ENCODE measurements at regions not wholly inside any gene's neighbourhood (a gene's known extent, or its start where the extent isn't known, plus 50 kb on each side); places are given as distances from the start of the nearest gene placed in this dataset.
"Not testable (repeated sequence)": the region's sequence is repeated elsewhere in the genome, so short reads cannot be mapped to it uniquely, and the experiment has no call there.

DNA sequence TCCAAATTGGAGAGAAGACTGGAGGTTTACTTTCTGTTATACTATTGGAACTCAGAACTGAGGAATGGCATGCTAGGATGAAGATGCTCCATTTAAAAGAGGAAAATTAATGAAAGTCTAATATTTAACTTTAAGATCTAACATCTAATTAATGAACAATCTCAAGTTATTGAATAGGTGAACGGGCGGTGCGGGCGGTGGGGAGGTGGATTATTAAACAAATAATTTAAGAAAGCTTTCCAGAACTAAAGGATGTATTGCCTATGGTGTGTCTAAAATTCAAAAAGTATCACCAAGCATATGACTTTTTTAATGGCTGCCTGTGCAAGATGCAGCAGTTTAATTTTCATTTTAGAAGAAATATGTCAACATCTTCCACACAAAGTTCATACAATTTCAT is 1747.1 kb upstream of the SEL1L start:
- no peak for DNase-seq

DNA sequence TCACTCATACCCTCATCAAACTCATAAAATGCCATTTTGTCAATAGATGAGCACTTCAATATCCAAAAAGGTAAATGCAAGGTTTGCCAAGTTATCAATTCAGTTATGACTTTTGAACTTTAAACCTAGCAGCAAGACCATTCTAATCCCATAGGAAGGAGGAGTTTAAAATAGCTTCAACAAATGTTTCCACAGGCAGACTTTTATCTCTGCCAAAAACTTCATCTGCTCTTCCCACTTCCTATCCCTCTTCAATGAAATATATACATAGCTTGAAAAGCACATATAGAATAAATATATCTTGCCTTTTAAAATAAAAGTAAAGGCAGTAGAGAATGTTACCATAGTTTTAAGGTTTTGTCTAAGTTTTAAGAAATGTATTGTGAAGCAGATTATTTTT is 1749.1 kb upstream of the SEL1L start:
- DNase-seq: no peak

DNA sequence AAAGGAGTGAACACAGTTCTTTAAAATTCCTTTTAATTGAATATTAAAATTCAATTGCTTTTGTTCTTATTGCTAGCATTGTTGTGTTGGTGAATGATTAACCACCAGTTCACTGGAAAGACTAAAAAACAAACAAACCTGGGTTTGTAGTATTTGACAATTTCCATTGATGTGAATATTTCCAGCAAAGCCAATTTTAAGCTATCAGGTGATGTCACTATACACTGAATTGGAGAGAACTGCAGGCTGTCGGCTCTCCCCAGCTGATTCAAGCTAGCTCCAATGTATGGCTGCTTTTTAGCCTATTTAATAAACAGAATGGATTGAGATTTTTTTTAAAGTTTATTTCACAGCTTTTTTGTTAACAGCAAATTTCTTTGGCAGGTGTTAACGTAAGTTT is 1753.6 kb upstream of the SEL1L start:
- DNase-seq: no peak

DNA sequence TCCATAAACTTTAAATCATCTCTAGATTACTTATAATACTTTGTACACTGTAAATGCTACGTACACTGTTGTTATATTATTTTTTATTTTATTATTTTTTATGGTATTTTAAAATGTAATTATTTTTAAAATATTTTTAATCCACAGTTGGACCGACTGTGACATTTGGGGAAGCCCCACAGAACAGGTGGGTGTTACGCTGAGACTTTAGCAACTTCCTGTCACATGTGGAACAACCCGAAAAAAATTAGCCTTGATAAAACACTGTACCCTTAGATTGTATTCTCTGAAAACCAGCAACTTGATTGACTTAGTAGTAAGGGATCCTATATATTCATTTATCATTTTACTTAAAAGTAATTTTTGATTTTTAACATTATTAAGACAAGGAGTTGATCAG is 1755.7 kb upstream of the SEL1L start:
- no peak for DNase-seq

DNA sequence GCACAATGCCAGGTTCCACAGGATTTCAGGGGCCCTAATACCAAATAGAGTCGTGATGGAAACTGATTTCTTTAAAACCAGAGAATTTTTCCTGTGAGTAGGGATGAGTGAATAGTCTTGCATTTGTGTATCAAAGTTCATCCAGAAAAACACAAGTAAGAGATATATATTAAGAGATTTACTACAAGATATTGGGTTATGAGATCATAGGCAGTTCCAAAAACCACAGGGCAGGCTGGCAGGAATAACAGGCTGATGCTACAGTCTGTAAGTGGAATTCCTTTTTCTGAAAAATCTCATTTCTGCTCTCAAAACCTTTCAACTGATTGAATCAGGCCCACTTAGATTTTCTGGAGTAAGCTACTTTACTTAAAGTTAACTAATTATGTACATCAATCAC is 1756.2 kb upstream of the SEL1L start:
- DNase-seq: no peak

- DNase-seq: no peak
Measured at GRCh38 chr14:83290447-83290846, 1756.8 kb upstream of the SEL1L start.

GRCh38 chr14:83291714-83292113 is 1758.1 kb upstream of the SEL1L start:
- no peak for DNase-seq

DNA sequence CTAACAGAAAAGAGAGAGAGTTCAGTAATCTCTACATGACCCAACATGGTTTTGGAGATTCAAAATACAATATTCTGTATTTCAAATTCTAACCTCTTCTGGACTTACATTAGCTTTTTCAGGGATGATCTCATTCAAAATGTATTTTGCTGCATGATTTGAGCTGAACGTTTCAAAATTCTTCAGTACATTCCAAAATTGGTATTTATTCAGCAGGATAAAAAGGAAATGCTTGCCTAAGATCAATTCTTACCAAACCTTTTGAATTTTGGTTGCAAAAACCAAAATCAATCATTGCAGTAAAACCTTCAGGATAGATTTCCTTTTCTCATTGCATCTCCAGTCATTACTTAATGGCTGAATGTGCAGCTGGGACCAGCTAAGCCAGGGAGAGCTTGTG is 1761.3 kb upstream of the SEL1L start:
- no peak for DNase-seq

DNA sequence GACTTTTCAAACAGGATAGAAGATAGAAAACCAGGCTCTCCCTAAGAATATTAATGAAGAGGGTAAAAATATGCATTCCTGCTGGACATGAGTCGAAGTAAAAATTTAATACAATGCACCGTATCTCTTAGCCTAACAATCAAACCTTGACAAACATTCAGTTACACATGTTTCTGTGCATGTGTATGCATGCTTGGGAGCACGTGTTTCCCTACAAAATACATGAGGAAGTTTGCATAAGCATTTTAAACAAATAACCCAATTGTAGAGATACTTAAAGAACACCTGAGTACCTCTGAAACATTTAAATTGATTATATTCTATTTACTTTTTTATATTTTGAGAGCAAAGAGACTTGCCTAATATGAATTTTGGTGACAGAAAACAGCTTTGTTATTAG is 1763.7 kb upstream of the SEL1L start:
- DNase-seq: no peak

DNA sequence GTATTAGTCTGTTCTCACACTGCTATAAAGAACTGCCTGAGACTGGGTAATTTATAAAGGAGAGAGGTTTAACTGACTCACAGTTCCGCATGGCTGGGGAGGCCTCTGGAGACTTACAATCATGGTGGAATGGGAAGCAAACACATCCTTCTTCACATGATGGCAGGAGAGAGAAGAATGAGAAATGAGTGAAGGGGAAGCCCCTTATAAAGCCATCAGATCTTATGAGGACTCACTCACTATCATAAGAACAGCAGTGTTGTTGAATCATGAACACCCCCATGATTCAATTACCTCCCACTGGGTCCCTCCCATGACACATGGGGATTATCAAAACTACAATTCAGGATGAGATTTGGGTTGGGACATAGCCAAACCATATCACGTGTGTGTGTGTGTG is 1764.4 kb upstream of the SEL1L start:
- DNase-seq: not testable (repeated sequence)

GRCh38 chr14:83300476-83301064 is 1766.9 kb upstream of the SEL1L start:
- DNase-seq: no peak

GRCh38 chr14:83301791-83302190 is 1768.1 kb upstream of the SEL1L start:
- DNase-seq: no peak

- DNase-seq: no peak
Measured at GRCh38 chr14:83309211-83309610, 1775.6 kb upstream of the SEL1L start.

DNA sequence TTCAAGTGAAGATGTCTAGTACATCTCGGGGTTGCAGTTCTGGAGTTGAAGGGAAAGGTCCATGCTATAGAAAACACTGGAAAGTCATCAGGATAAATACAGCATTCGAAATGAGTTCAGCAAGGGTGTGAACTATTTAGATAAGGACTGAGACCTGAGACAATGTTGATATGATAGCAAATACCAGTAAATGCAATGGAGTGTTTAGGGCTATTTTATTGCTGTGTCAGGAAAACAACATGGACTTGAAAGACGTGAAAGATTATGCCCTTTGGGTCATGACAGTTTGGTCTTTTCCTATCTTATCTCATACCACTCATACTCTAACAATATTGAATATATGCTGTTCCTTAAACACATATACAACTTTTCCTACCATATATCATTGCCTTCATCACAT is 1776.2 kb upstream of the SEL1L start:
- DNase-seq: no peak

GRCh38 chr14:83312511-83312910 is 1778.9 kb upstream of the SEL1L start:
- no peak for DNase-seq

- no peak for DNase-seq
Measured at GRCh38 chr14:83314764-83315163, 1781.1 kb upstream of the SEL1L start.

DNA sequence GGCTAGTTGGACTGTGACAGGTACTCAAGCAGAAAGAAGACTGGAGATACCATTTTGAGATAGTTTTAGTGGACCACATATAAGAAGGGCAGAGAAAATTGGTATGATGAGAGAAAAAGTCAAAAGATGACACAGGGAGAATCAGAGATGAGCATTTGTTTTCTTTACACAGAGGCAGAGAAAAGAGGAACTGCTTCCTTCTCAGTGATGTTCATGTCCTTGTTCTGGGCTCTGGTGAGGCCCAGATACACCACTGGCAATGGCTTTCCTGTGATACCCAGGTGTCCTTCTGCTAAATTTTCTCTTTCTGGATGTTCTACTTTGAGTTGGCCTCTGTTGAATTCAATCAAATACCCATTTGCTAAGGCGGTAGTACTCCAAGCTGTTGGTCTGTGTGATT is 1782.7 kb upstream of the SEL1L start:
- no peak for DNase-seq

DNA sequence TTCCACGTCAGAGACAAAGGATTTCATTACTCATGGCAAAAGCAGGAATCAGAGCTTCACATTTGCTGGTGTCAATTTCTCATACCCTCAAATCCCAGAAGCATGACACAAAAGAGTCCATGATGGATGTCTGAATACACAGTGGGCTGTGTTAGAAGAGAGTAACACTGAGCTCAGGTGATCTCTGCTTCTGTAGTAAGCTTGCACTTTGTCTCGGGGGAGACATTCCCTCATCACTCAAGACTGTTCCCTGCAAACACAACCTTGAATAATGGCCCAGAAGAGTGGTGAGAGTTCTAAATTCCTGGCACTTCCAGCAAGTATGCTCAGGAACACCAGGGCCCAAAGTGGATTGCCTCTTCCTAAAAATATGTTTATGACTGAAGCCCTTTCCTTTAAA is 1787.2 kb upstream of the SEL1L start:
- no peak for DNase-seq

GRCh38 chr14:83331513-83331912 is 1797.9 kb upstream of the SEL1L start:
- no peak for DNase-seq

- DNase-seq: no peak
Measured at GRCh38 chr14:83342590-83342989, 1808.9 kb upstream of the SEL1L start.

DNA sequence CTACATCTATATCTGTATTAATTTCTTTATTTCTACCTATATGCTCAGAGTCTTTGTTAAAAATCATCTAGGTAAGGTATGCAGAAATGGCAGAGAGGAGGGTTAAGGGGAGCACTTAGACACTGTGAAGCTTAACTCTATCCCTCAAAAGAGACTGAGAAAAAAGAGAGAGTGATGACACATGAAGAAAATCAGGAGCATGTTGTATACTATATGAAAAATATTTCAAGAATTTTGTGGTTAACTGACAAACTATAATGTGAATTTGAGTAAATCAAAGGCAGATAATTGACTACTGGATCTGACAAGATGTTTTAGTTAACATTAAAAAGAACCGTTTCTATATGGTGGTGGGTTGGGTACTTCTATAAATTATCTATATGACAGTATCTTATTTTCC is 1814.2 kb upstream of the SEL1L start:
- no peak for DNase-seq

DNA sequence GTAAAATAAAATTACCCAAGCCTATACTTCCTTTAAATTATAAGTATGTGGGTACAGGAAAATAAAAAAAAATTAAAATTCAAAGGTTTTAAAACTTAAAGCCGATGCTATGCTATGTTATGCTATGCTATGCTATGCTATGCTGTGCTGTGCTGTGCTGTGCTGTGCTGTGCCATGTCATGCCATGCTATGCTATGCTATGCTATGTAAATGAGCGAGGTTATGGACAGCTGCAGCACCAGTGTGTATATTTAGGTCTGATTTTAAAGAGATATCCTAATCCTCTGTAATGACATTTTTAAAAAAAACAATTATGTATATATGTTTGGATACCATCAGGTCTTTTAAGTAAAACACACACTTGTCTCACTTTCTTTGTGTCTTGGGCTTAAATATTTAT is 1822.0 kb upstream of the SEL1L start:
- no peak for DNase-seq

DNA sequence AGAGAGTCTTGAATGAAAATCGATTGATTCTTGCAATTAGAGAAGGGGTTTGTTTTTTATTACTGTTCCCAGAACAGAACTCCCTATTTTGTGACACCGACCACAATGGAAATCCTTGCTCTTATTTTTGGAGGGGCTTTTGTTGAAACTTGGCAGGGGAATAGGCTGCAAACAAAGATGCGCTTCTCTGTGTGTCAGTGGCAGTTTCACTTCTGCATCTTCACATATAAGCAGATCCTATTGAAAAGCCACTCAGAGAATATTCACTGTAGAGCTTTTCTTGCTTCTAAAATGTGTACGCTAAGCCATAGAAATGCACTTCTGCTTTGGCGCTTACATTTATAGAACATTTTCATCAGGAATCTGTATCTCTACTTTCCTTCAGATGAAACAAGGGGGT is 1822.4 kb upstream of the SEL1L start:
- no peak for DNase-seq

DNA sequence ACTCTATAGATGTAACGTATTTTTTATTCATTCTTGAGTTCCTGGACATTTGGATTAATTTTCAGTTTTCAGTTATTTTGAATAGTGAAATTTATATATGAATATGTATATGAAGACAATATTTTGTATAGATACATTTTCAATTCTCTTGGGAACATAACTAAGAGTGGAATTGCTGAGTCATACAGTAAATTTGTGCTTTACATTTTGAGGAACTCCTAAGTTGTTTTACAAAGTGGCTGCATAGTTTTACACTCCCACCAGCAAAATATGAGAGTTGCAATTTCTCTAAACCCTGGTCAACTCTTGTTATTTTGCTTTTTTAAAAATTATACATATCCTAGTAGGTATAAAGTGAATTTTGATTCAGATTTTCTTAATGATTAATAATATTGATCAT is 1838.6 kb upstream of the SEL1L start:
- DNase-seq: no peak

DNA sequence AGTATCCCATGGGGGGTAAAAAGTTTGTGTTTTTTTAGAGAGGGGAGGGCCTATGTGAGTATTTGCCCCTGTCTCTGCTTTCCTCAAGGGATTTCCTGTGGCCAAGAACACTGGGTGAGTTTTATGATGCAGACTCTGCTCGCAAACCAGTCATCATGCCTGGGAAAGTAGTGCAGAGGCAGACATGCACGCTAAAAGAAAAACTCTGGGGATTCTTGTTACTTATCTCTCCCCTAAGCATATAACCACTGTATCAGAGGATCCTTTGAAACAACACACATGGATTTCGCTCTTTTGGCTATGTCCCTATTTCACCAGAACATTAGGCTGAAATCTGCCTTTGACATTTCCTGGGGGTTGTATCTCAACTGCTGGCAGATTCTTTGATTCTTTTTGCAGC is 1845.8 kb upstream of the SEL1L start:
- DNase-seq: no peak

- DNase-seq: no peak
Measured at GRCh38 chr14:83384253-83384652, 1850.6 kb upstream of the SEL1L start.
